ENCODE measurements at regions not wholly inside any gene's neighbourhood (a gene's known extent, or its start where the extent isn't known, plus 50 kb on each side); places are given as distances from the start of the nearest gene placed in this dataset.

- DNase-seq, result no peak
Observed at GRCh38 chr3:56862352-56863062, 60.8 kb upstream of the ARHGEF3 start.

GRCh38 chr3:56861511-56861910, 59.8 kb upstream of the ARHGEF3 start:
- no peak for DNase-seq

- DNase-seq, result no peak
Observed at GRCh38 chr3:56860939-56861338, 59.2 kb upstream of the ARHGEF3 start.

GRCh38 chr3:56860351-56860750, 58.6 kb upstream of the ARHGEF3 start:
- DNase-seq, result no peak

- no peak for DNase-seq
Observed at GRCh38 chr3:56858331-56858730, 56.6 kb upstream of the ARHGEF3 start.

GRCh38 chr3:56857178-56857577, 55.4 kb upstream of the ARHGEF3 start:
- no peak for DNase-seq

- DNase-seq, result no peak
Observed at GRCh38 chr3:56856752-56857151, 55.0 kb upstream of the ARHGEF3 start.

GRCh38 chr3:56855856-56856512, 54.2 kb upstream of the ARHGEF3 start:
- no peak for DNase-seq

- no peak for DNase-seq
Observed at GRCh38 chr3:56854856-56855611, 53.3 kb upstream of the ARHGEF3 start.

GRCh38 chr3:56851966-56852884, 50.5 kb upstream of the ARHGEF3 start:
- DNase-seq, result no peak
